Esophagus muscularis mucosa (tissue), 4 donors: ENCODE measurements at regions not wholly inside any gene's neighbourhood (a gene's known extent, or its start where the extent isn't known, plus 50 kb on each side); places are given as distances from the start of the nearest gene placed in this dataset.

Source experiments
- DNase-seq: peaks from one replicate; pipeline ENCODE4 v3.0.0-alpha.2; 2017; ENCODE audit errors: extremely low spot score
- H3K27ac ChIP-seq, 4 donors: fragments of 200-600 bp; sonication (generic); replicated peaks in 1 of 4; 1 replicate in 3 of 4; 2 replicates in 1 of 4; pipeline ENCODE4 v1.5.1; 2016 to 2019; ENCODE audit warnings: mild to moderate bottlenecking in 1 of 4
- H3K27me3 ChIP-seq, 4 donors: fragments of 200-600 bp; sonication (generic); one replicate each; pipeline versions ENCODE4 v1.5.1 to v1.6.0; 2016 to 2019
- H3K36me3 ChIP-seq, 4 donors: fragments of 200-600 bp; sonication (generic); one replicate each; pipeline ENCODE4 v1.5.1; 2016 to 2019
- H3K4me1 ChIP-seq, 4 donors: fragments of 200-600 bp; sonication (generic); one replicate each; pipeline ENCODE4 v1.5.1; 2016 to 2019
- H3K4me3 ChIP-seq, 4 donors: fragments of 200-600 bp; sonication (generic); 1 replicate in 2 of 4; 2 replicates in 2 of 4; pipeline ENCODE4 v1.5.1; 2016 to 2019; ENCODE audit warnings: mild to moderate bottlenecking in 4 of 4, moderate library complexity in 1 of 4
- H3K9me3 ChIP-seq, 4 donors: fragments of 200-600 bp; sonication (generic); 1 replicate in 3 of 4; 2 replicates in 1 of 4; pipeline ENCODE4 v1.5.1; 2016 to 2019
- CTCF ChIP-seq, 3 experiments: fragments of 200-600 bp in 2 of 3; fragments of 450-650 bp in 1 of 3; sonication (generic) in 2 of 3; IDR thresholded peaks; one replicate each; pipeline ENCODE4 v1.5.1; 2017 to 2019; ENCODE audit warnings: antibody characterized with exemption in 3 of 3, mild to moderate bottlenecking in 2 of 3, moderate library complexity in 1 of 3
- EP300 ChIP-seq: sonication (generic); formaldehyde crosslinking; IDR thresholded peaks from one replicate; pipeline ENCODE4 v1.6.1; 2017; ENCODE audit warnings: antibody characterized with exemption
- POLR2A ChIP-seq: fragments of 450-650 bp; IDR thresholded peaks from one replicate; pipeline ENCODE4 v1.6.1; 2017; ENCODE audit warnings: antibody characterized with exemption, moderate library complexity, mild to moderate bottlenecking, low read depth
- POLR2AphosphoS5 ChIP-seq, 2 donors: sonication (generic); formaldehyde crosslinking; IDR thresholded peaks; one replicate each; pipeline ENCODE4 v1.6.1; 2017; ENCODE audit warnings: antibody characterized with exemption in 2 of 2
- WGBS: methylation state at CpG from one replicate; pipeline ENCODE4 v1.1.5; 2018; 5-methylcytosine and 5-hydroxymethylcytosine counted together
- intact Hi-C: fragments of 100-400 bp; cut with DNase I; formaldehyde crosslinking; loops from one replicate; pipeline ENCODE4 v1.15.1; 2023

- WGBS = 91% methylated on average over 2 of the region's 2 CpGs
- H3K9me3 ChIP-seq = no peaks in the 10 kb centered on the region
- no peak overlapping the region for H3K27ac ChIP-seq
- H3K27me3 ChIP-seq = no peaks in the 10 kb centered on the region
- intact Hi-C loops = no loop called here
- no peak overlapping the region for H3K4me3 ChIP-seq
- TF ChIP-seq POLR2AphosphoS5 (IDR thresholded peaks at IDR 0.05) = no peak
- TF ChIP-seq CTCF (IDR thresholded peaks at IDR 0.05) = no peak
- no peak for DNase-seq
- H3K4me1 ChIP-seq = peaks cover 7 to 15% (median 13%) of the 10 kb centered on the region in 4 donors
- H3K36me3 ChIP-seq = no peaks in the 10 kb centered on the region
These were observed 205.7 kb downstream of the REEP3 start for GRCh38 chr10:63726867-63727266.

- Histone ChIP-seq H3K27ac (no peak overlapping the region), H3K9me3 (no peaks in the 10 kb centered on the region), H3K4me1 (peaks cover 4 to 7% (median 6%) of the 10 kb centered on the region in 4 donors), H3K36me3 (no peaks in the 10 kb centered on the region), H3K27me3 (no peaks in the 10 kb centered on the region), H3K4me3 (no peak overlapping the region)
- DNase-seq = no peak
- 71% methylated on average over 4 of the region's 4 CpGs for WGBS
- no peak for TF ChIP-seq EP300
- no peak for TF ChIP-seq POLR2AphosphoS5 (IDR thresholded peaks at IDR 0.05)
- no peak for TF ChIP-seq CTCF (IDR thresholded peaks at IDR 0.05)
- no peak for TF ChIP-seq POLR2A
- intact Hi-C loops = no loop called here
These were observed 206.4 kb downstream of the REEP3 start for GRCh38 chr10:63727636-63728035.

GRCh38 chr10:63735305-63735704 lies 214.1 kb downstream of the REEP3 start:
- TF ChIP-seq POLR2AphosphoS5 (IDR thresholded peaks at IDR 0.05) (no peak), POLR2A (no peak), EP300 (no peak), CTCF (IDR thresholded peaks at IDR 0.05) (no peak)
- 94% methylated on average over 3 of the region's 3 CpGs for WGBS
- H3K4me3 ChIP-seq = no peak overlapping the region
- intact Hi-C loops = no loop called here
- no peak overlapping the region for H3K27ac ChIP-seq
- H3K9me3 ChIP-seq = no peaks in the 10 kb centered on the region
- no peaks in the 10 kb centered on the region for H3K4me1 ChIP-seq
- H3K36me3 ChIP-seq = no peaks in the 10 kb centered on the region
- DNase-seq = no peak
- H3K27me3 ChIP-seq = no peaks in the 10 kb centered on the region

GRCh38 chr10:63738410-63738809 lies 217.2 kb downstream of the REEP3 start:
- Histone ChIP-seq H3K36me3 (no peaks in the 10 kb centered on the region), H3K27me3 (no peaks in the 10 kb centered on the region), H3K9me3 (no peaks in the 10 kb centered on the region), H3K4me3 (no peak overlapping the region), H3K27ac (no peak overlapping the region), H3K4me1 (no peaks in the 10 kb centered on the region)
- DNase-seq = no peak
- intact Hi-C loops = no loop called here
- no peak for TF ChIP-seq EP300
- TF ChIP-seq POLR2A = no peak
- TF ChIP-seq POLR2AphosphoS5 (IDR thresholded peaks at IDR 0.05) = no peak
- TF ChIP-seq CTCF (IDR thresholded peaks at IDR 0.05) = no peak
- 72% methylated on average over 2 of the region's 2 CpGs for WGBS
